ENCODE measurements at regions not wholly inside any gene's neighbourhood (a gene's known extent, or its start where the extent isn't known, plus 50 kb on each side); places are given as distances from the start of the nearest gene placed in this dataset.

GRCh38 chr1:34602907-34603306 lies 151.9 kb upstream of the GJB5 start:
- no peak for TF ChIP-seq CTCF (conservative IDR thresholded peaks at IDR 0.05 in 1 of 2, IDR thresholded peaks at IDR 0.05 in 1 of 2; ENCODE audit: low read depth in 1 of 2, low read length in 2 of 2)
- no peak for TF ChIP-seq EZH2 (IDR thresholded peaks at IDR 0.05; ENCODE audit: low read length, missing control alignments)
